ENCODE measurements at regions not wholly inside any gene's neighbourhood (a gene's known extent, or its start where the extent isn't known, plus 50 kb on each side); places are given as distances from the start of the nearest gene placed in this dataset.

GRCh38 chr1:58251430-58252073 lies 295.0 kb downstream of the OMA1 start:
- peak; percentile 55 for ATAC-seq
- TF ChIP-seq ZNF70 (CRISPR knock-in tag; IDR thresholded peaks at IDR 0.05) = no peak
- no peak for TF ChIP-seq ZFP30 (CRISPR knock-in tag; IDR thresholded peaks at IDR 0.05)
- TF ChIP-seq CSDC2 (CRISPR knock-in tag; IDR thresholded peaks at IDR 0.05) = no peak
- no peak for TF ChIP-seq PPARA (CRISPR knock-in tag; IDR thresholded peaks at IDR 0.05; ENCODE audit: borderline replicate concordance)
- TF ChIP-seq ZNF8 (CRISPR knock-in tag; IDR thresholded peaks at IDR 0.05) = no peak
- TF ChIP-seq ZNF565 (CRISPR knock-in tag; conservative IDR thresholded peaks at IDR 0.05; ENCODE audit: low read depth) = no peak
- TF ChIP-seq, protein P1, sequence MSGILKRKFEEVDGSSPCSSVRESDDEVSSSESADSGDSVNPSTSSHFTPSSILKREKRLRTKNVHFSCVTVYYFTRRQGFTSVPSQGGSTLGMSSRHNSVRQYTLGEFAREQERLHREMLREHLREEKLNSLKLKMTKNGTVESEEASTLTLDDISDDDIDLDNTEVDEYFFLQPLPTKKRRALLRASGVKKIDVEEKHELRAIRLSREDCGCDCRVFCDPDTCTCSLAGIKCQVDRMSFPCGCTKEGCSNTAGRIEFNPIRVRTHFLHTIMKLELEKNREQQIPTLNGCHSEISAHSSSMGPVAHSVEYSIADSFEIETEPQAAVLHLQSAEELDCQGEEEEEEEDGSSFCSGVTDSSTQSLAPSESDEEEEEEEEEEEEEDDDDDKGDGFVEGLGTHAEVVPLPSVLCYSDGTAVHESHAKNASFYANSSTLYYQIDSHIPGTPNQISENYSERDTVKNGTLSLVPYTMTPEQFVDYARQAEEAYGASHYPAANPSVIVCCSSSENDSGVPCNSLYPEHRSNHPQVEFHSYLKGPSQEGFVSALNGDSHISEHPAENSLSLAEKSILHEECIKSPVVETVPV (CRISPR knock-in tag; IDR thresholded peaks at IDR 0.05) = no peak
- TF ChIP-seq, protein P2, sequence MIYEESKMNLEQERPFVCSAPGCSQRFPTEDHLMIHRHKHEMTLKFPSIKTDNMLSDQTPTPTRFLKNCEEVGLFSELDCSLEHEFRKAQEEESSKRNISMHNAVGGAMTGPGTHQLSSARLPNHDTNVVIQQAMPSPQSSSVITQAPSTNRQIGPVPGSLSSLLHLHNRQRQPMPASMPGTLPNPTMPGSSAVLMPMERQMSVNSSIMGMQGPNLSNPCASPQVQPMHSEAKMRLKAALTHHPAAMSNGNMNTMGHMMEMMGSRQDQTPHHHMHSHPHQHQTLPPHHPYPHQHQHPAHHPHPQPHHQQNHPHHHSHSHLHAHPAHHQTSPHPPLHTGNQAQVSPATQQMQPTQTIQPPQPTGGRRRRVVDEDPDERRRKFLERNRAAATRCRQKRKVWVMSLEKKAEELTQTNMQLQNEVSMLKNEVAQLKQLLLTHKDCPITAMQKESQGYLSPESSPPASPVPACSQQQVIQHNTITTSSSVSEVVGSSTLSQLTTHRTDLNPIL (CRISPR knock-in tag; IDR thresholded peaks at IDR 0.05; ENCODE audit: low read depth) = no peak
- TF ChIP-seq, protein P3, sequence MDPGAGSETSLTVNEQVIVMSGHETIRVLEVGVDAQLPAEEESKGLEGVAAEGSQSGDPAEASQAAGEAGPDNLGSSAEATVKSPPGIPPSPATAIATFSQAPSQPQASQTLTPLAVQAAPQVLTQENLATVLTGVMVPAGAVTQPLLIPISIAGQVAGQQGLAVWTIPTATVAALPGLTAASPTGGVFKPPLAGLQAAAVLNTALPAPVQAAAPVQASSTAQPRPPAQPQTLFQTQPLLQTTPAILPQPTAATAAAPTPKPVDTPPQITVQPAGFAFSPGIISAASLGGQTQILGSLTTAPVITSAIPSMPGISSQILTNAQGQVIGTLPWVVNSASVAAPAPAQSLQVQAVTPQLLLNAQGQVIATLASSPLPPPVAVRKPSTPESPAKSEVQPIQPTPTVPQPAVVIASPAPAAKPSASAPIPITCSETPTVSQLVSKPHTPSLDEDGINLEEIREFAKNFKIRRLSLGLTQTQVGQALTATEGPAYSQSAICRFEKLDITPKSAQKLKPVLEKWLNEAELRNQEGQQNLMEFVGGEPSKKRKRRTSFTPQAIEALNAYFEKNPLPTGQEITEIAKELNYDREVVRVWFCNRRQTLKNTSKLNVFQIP (CRISPR knock-in tag; IDR thresholded peaks at IDR 0.05; ENCODE audit: borderline replicate concordance, low read depth) = no peak
- no peak for TF ChIP-seq RARB (CRISPR knock-in tag; IDR thresholded peaks at IDR 0.05)
- TF ChIP-seq ISL1 (CRISPR knock-in tag; IDR thresholded peaks at IDR 0.05) = no peak
- TF ChIP-seq ESRRG (CRISPR knock-in tag; IDR thresholded peaks at IDR 0.05) = no peak
- no peak for TF ChIP-seq ZC3H10 (CRISPR knock-in tag; IDR thresholded peaks at IDR 0.05)
- no peak for TF ChIP-seq SNAI2 (CRISPR knock-in tag; IDR thresholded peaks at IDR 0.05)
- TF ChIP-seq, protein P4, sequence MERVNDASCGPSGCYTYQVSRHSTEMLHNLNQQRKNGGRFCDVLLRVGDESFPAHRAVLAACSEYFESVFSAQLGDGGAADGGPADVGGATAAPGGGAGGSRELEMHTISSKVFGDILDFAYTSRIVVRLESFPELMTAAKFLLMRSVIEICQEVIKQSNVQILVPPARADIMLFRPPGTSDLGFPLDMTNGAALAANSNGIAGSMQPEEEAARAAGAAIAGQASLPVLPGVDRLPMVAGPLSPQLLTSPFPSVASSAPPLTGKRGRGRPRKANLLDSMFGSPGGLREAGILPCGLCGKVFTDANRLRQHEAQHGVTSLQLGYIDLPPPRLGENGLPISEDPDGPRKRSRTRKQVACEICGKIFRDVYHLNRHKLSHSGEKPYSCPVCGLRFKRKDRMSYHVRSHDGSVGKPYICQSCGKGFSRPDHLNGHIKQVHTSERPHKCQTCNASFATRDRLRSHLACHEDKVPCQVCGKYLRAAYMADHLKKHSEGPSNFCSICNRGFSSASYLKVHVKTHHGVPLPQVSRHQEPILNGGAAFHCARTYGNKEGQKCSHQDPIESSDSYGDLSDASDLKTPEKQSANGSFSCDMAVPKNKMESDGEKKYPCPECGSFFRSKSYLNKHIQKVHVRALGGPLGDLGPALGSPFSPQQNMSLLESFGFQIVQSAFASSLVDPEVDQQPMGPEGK (CRISPR knock-in tag; IDR thresholded peaks at IDR 0.05; ENCODE audit: borderline replicate concordance) = no peak
- no peak for TF ChIP-seq TCF4 (CRISPR knock-in tag; IDR thresholded peaks at IDR 0.05; ENCODE audit: borderline replicate concordance)
- TF ChIP-seq ZFP3 (CRISPR knock-in tag; IDR thresholded peaks at IDR 0.05) = no peak
- TF ChIP-seq ARNTL (CRISPR knock-in tag; IDR thresholded peaks at IDR 0.05; ENCODE audit: borderline replicate concordance, low read depth) = no peak
- TF ChIP-seq GLIS3 (CRISPR knock-in tag; IDR thresholded peaks at IDR 0.05) = no peak
- TF ChIP-seq, protein P5, sequence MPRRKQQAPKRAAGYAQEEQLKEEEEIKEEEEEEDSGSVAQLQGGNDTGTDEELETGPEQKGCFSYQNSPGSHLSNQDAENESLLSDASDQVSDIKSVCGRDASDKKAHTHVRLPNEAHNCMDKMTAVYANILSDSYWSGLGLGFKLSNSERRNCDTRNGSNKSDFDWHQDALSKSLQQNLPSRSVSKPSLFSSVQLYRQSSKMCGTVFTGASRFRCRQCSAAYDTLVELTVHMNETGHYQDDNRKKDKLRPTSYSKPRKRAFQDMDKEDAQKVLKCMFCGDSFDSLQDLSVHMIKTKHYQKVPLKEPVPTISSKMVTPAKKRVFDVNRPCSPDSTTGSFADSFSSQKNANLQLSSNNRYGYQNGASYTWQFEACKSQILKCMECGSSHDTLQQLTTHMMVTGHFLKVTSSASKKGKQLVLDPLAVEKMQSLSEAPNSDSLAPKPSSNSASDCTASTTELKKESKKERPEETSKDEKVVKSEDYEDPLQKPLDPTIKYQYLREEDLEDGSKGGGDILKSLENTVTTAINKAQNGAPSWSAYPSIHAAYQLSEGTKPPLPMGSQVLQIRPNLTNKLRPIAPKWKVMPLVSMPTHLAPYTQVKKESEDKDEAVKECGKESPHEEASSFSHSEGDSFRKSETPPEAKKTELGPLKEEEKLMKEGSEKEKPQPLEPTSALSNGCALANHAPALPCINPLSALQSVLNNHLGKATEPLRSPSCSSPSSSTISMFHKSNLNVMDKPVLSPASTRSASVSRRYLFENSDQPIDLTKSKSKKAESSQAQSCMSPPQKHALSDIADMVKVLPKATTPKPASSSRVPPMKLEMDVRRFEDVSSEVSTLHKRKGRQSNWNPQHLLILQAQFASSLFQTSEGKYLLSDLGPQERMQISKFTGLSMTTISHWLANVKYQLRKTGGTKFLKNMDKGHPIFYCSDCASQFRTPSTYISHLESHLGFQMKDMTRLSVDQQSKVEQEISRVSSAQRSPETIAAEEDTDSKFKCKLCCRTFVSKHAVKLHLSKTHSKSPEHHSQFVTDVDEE (CRISPR knock-in tag; IDR thresholded peaks at IDR 0.05) = no peak

DNA sequence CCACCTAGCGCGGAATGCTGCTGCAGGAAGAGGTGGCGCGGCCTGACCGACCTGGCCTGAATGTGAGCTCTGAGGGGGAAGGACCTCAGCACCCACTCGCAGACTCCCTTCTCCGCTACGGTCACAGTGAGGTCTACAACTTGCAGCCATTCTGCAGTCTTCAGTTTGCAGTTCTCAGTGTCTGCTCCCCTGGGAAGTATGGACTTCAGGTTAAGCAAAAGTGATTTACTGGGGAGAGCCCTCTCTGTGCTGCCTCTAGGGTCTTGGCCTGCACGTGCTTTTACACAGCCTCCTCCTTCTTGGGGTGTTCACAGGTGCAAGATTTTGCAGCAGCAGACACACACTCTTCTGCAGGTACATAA lies 296.0 kb downstream of the OMA1 start:
- peak; percentile 9; the same call in 2 of the 3 replicates for ATAC-seq
- TF ChIP-seq, protein P5 (CRISPR knock-in tag; IDR thresholded peaks at IDR 0.05) = no peak
- no peak for TF ChIP-seq ZFP30 (CRISPR knock-in tag; IDR thresholded peaks at IDR 0.05)
- TF ChIP-seq, protein P1 (CRISPR knock-in tag; IDR thresholded peaks at IDR 0.05) = no peak
- TF ChIP-seq RARB (CRISPR knock-in tag; IDR thresholded peaks at IDR 0.05) = no peak
- no peak for TF ChIP-seq GLIS3 (CRISPR knock-in tag; IDR thresholded peaks at IDR 0.05)
- TF ChIP-seq SNAI2 (CRISPR knock-in tag; IDR thresholded peaks at IDR 0.05) = no peak
- TF ChIP-seq ZNF565 (CRISPR knock-in tag; conservative IDR thresholded peaks at IDR 0.05; ENCODE audit: low read depth) = no peak
- TF ChIP-seq, protein P4 (CRISPR knock-in tag; IDR thresholded peaks at IDR 0.05; ENCODE audit: borderline replicate concordance) = no peak
- no peak for TF ChIP-seq ISL1 (CRISPR knock-in tag; IDR thresholded peaks at IDR 0.05)
- no peak for TF ChIP-seq OSR1 (CRISPR knock-in tag; IDR thresholded peaks at IDR 0.05)
- no peak for TF ChIP-seq ZNF70 (CRISPR knock-in tag; IDR thresholded peaks at IDR 0.05)
